ENCODE measurements at regions not wholly inside any gene's neighbourhood (a gene's known extent, or its start where the extent isn't known, plus 50 kb on each side); places are given as distances from the start of the nearest gene placed in this dataset.

DNA sequence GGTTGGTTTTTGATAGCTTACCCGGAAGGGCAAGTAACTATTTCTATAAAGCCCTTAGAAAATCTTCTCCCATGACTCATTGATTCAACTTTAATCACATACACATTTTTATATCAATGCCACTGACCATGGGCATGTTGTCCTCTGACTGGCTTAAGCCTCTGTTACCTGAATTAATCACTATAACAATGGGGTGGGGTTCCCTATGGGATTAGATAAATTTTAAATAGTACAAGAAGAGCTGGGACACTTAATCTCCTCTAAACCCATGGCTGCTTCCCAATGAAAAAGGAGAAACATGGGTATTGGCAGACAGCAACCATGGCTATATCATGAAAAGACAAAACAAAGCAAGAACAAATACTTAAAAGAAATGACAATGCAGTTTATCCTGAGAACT, 636.2 kb downstream of the BRINP1 start:
- no peak for FAIRE-seq
- TF ChIP-seq EZH2 (IDR thresholded peaks at IDR 0.05; ENCODE audit: low read length), result no peak
- TF ChIP-seq, protein P1, sequence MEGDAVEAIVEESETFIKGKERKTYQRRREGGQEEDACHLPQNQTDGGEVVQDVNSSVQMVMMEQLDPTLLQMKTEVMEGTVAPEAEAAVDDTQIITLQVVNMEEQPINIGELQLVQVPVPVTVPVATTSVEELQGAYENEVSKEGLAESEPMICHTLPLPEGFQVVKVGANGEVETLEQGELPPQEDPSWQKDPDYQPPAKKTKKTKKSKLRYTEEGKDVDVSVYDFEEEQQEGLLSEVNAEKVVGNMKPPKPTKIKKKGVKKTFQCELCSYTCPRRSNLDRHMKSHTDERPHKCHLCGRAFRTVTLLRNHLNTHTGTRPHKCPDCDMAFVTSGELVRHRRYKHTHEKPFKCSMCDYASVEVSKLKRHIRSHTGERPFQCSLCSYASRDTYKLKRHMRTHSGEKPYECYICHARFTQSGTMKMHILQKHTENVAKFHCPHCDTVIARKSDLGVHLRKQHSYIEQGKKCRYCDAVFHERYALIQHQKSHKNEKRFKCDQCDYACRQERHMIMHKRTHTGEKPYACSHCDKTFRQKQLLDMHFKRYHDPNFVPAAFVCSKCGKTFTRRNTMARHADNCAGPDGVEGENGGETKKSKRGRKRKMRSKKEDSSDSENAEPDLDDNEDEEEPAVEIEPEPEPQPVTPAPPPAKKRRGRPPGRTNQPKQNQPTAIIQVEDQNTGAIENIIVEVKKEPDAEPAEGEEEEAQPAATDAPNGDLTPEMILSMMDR (optimal IDR thresholded peaks at IDR 0.05 in 1 of 3, IDR thresholded peaks at IDR 0.05 in 1 of 3, conservative IDR thresholded peaks at IDR 0.05 in 1 of 3; ENCODE audit: extremely low read depth in 1 of 3, insufficient read depth in 2 of 3, low read length in 3 of 3), result no peak

DNA sequence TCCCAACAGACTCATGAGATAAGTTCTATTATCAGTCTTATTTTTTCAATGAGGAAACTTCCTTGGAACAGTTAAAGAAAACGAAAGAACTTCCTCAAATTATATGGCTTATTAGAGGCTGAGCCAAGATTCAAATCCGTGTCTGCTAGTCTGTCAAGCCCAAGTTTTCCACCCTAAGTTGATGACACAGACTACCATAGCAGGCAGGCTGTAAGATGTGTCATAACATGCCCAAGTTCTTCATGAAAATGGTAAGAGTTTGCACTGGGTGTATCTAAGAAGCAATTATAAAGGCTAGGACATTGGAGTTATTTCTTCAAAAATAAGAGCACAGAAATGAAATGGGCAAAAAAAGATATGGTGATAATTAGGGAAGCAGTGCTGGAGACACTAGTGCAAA, 634.5 kb downstream of the BRINP1 start:
- H3K9me3 ChIP-seq (ENCODE audit: control insufficient read depth, low read depth, low read length), result peaks cover 2% of the 10 kb centered on the region
- no peaks in the 10 kb centered on the region for H4K20me1 ChIP-seq (ENCODE audit: control insufficient read depth, extremely low read depth, insufficient read depth, low read length)
- no peaks in the 10 kb centered on the region for H3K36me3 ChIP-seq (ENCODE audit: control insufficient read depth in 2 of 2, extremely low read depth in 1 of 2, insufficient read depth in 2 of 2, low read length in 2 of 2)
- no peaks in the 10 kb centered on the region for H3K27me3 ChIP-seq (ENCODE audit: control insufficient read depth, extremely low read depth, insufficient read depth, low read length)
- H3K4me2 ChIP-seq (ENCODE audit: control insufficient read depth, extremely low read depth, insufficient read depth, low read depth, low read length), result no peak overlapping the region
- H3K27ac ChIP-seq (ENCODE audit: control insufficient read depth, insufficient read depth, low read length), result no peak overlapping the region
- no peak overlapping the region for H3K9ac ChIP-seq (ENCODE audit: control insufficient read depth, extremely low read depth, insufficient read depth, low read length)
- dilution Hi-C loops (cut with MboI; ENCODE audit: extremely low pct_ligation_motif_present, low sequenced_read_pairs), result no loop called here
- H3K4me3 ChIP-seq (ENCODE audit: control insufficient read depth in 2 of 3, extremely low read depth in 1 of 3, insufficient read depth in 2 of 3, low read depth in 1 of 3, low read length in 3 of 3), result no peak overlapping the region
- H2AFZ ChIP-seq (ENCODE audit: control insufficient read depth, low read length), result no peak overlapping the region
- H3K9me1 ChIP-seq (ENCODE audit: control insufficient read depth, extremely low read depth, insufficient read depth, low read length), result no peaks in the 10 kb centered on the region
- H3K79me2 ChIP-seq (ENCODE audit: control insufficient read depth, insufficient read depth, low read length), result no peaks in the 10 kb centered on the region
- H3K4me1 ChIP-seq (ENCODE audit: control insufficient read depth, extremely low read depth, insufficient read depth, low read length), result no peaks in the 10 kb centered on the region
- no peak for TF ChIP-seq EZH2 (IDR thresholded peaks at IDR 0.05; ENCODE audit: low read length)
- TF ChIP-seq, protein P1 (optimal IDR thresholded peaks at IDR 0.05 in 1 of 3, IDR thresholded peaks at IDR 0.05 in 1 of 3, conservative IDR thresholded peaks at IDR 0.05 in 1 of 3; ENCODE audit: extremely low read depth in 1 of 3, insufficient read depth in 2 of 3, low read length in 3 of 3), result no peak
- FAIRE-seq (no peak), DNase-seq (ENCODE audit: low read depth, low spot score) (no peak)

More for the DNA sequence above, 636.2 kb downstream of the BRINP1 start:
- Histone ChIP-seq H3K79me2 (ENCODE audit: control insufficient read depth, insufficient read depth, low read length) (no peaks in the 10 kb centered on the region), H3K4me3 (ENCODE audit: control insufficient read depth in 2 of 3, extremely low read depth in 1 of 3, insufficient read depth in 2 of 3, low read depth in 1 of 3, low read length in 3 of 3) (no peak overlapping the region), H3K27ac (ENCODE audit: control insufficient read depth, insufficient read depth, low read length) (no peak overlapping the region), H3K4me2 (ENCODE audit: control insufficient read depth, extremely low read depth, insufficient read depth, low read depth, low read length) (no peak overlapping the region), H3K4me1 (ENCODE audit: control insufficient read depth, extremely low read depth, insufficient read depth, low read length) (no peaks in the 10 kb centered on the region), H3K36me3 (ENCODE audit: control insufficient read depth in 2 of 2, extremely low read depth in 1 of 2, insufficient read depth in 2 of 2, low read length in 2 of 2) (no peaks in the 10 kb centered on the region), H3K9me3 (ENCODE audit: control insufficient read depth, low read depth, low read length) (peaks cover 2% of the 10 kb centered on the region), H3K27me3 (ENCODE audit: control insufficient read depth, extremely low read depth, insufficient read depth, low read length) (no peaks in the 10 kb centered on the region), H3K9ac (ENCODE audit: control insufficient read depth, extremely low read depth, insufficient read depth, low read length) (no peak overlapping the region), H2AFZ (ENCODE audit: control insufficient read depth, low read length) (no peak overlapping the region), H3K9me1 (ENCODE audit: control insufficient read depth, extremely low read depth, insufficient read depth, low read length) (no peaks in the 10 kb centered on the region), H4K20me1 (ENCODE audit: control insufficient read depth, extremely low read depth, insufficient read depth, low read length) (no peaks in the 10 kb centered on the region)
- no peak for DNase-seq (ENCODE audit: low read depth, low spot score)
- dilution Hi-C loops (cut with MboI; ENCODE audit: extremely low pct_ligation_motif_present, low sequenced_read_pairs), result no loop called here
